Smooth muscle cell (in vitro differentiated cells): ENCODE measurements at regions not wholly inside any gene's neighbourhood (a gene's known extent, or its start where the extent isn't known, plus 50 kb on each side); places are given as distances from the start of the nearest gene placed in this dataset.

Experiments used
- DNase-seq: peaks from one replicate; lab custom pipeline; 2025; ENCODE audit not compliant: unreplicated experiment; lab: John Stamatoyannopoulos, UW
- H2AFZ ChIP-seq: fragments of 200-600 bp; sonication (generic); 2 replicates; pipeline ENCODE4 v1.6.0; 2016; ENCODE audit warnings: antibody characterized with exemption, low read depth, mild to moderate bottlenecking
- H3F3A ChIP-seq: fragments of 200-600 bp; sonication (generic); 2 replicates; pipeline ENCODE4 v1.6.0; 2017; ENCODE audit warnings: antibody characterized with exemption, low read depth
- H3K27ac ChIP-seq: fragments of 200-600 bp; sonication (generic); 2 replicates; pipeline ENCODE4 v1.5.1; 2016; ENCODE audit warnings: low read depth, mild to moderate bottlenecking
- H3K27me3 ChIP-seq: fragments of 200-600 bp; sonication (generic); 2 replicates; pipeline ENCODE4 v1.6.1; 2016; ENCODE audit warnings: low read depth, mild to moderate bottlenecking
- H3K36me3 ChIP-seq: fragments of 200-600 bp; sonication (generic); 2 replicates; pipeline ENCODE4 v1.5.1; 2016; ENCODE audit warnings: low read depth
- H3K4me1 ChIP-seq: fragments of 200-600 bp; sonication (generic); 2 replicates; pipeline ENCODE4 v1.5.1; 2016; ENCODE audit warnings: low read depth
- H3K4me2 ChIP-seq: fragments of 200-600 bp; sonication (generic); 2 replicates; pipeline ENCODE4 v1.6.0; 2016; ENCODE audit warnings: mild to moderate bottlenecking
- H3K4me3 ChIP-seq: fragments of 200-600 bp; sonication (generic); 2 replicates; pipeline ENCODE4 v1.5.1; 2016; ENCODE audit warnings: mild to moderate bottlenecking
- H3K79me2 ChIP-seq: fragments of 200-600 bp; sonication (generic); 2 replicates; pipeline ENCODE4 v1.6.0; 2016; ENCODE audit warnings: low read depth, mild to moderate bottlenecking
- H3K9ac ChIP-seq: fragments of 200-600 bp; sonication (generic); 2 replicates; pipeline ENCODE4 v1.6.0; 2016; ENCODE audit warnings: low read depth
- H3K9me3 ChIP-seq: fragments of 200-600 bp; sonication (generic); replicated peaks from 2 replicates; pipeline ENCODE4 v1.5.1; 2016; ENCODE audit warnings: low read depth
- H4K20me1 ChIP-seq: fragments of 200-600 bp; sonication (generic); 2 replicates; pipeline ENCODE4 v1.6.0; 2016; ENCODE audit warnings: low read depth
- CTCF ChIP-seq: fragments of 200-600 bp; sonication (generic); IDR thresholded peaks from 2 replicates; pipeline ENCODE4 v1.5.1; 2017; ENCODE audit warnings: borderline replicate concordance, mild to moderate bottlenecking, antibody characterized with exemption; ENCODE audit not compliant: insufficient read depth, poor library complexity, severe bottlenecking
- WGBS: methylation state at CpG from one replicate; pipeline ENCODE4 v1.1.7; 2016; ENCODE audit warnings: low lambda C conversion rate; 5-methylcytosine and 5-hydroxymethylcytosine counted together

DNA sequence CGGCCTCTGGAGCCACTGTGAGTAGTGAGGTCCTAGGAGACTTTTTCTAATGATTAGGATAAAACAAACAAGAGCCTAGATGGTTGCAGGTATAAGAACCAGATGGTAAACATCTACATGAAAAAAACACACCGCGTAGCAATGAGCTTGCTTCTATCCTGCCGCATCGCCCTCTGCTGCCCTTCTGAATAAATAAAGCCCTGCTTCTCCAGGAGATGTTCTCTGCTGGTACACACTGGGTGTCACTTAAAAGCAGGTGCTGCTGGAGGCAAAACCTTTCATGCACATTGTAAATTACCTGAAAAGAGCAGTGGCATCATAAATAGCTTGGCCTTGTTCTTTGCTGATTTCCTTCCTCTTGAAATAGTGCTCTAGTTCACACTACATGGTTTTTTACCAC is 164.4 kb upstream of the TOPAZ1 start:
- Histone ChIP-seq H3K9ac (no peak overlapping the region), H2AFZ (no peak overlapping the region), H3K27ac (no peak overlapping the region), H4K20me1 (no peaks in the 10 kb centered on the region), H3K9me3 (no peaks in the 10 kb centered on the region), H3K4me1 (peaks cover 4% of the 10 kb centered on the region), H3K79me2 (no peaks in the 10 kb centered on the region), H3K36me3 (no peaks in the 10 kb centered on the region), H3K27me3 (peaks cover 17% of the 10 kb centered on the region), H3K4me2 (no peak overlapping the region), H3F3A (no peaks in the 10 kb centered on the region), H3K4me3 (no peak overlapping the region)
- TF ChIP-seq CTCF, result peak; percentile 6
- WGBS, result 67% methylated on average over 5 of the region's 5 CpGs
- no peak for DNase-seq

- TF ChIP-seq CTCF, result no peak
- H4K20me1 ChIP-seq, result no peaks in the 10 kb centered on the region
Observed at GRCh38 chr3:44078863-44079262, 162.8 kb upstream of the TOPAZ1 start.

GRCh38 chr3:44079916-44080315 is 161.8 kb upstream of the TOPAZ1 start:
- H3K36me3 ChIP-seq, result no peaks in the 10 kb centered on the region
- H3K9ac ChIP-seq, result no peak overlapping the region
- no peak for DNase-seq
- no peak for TF ChIP-seq CTCF
- peaks cover 4% of the 10 kb centered on the region for H3K4me1 ChIP-seq
- no peak overlapping the region for H3K27ac ChIP-seq
- H4K20me1 ChIP-seq, result no peaks in the 10 kb centered on the region
- 83% methylated on average over 1 of the region's 1 CpG for WGBS
- no peaks in the 10 kb centered on the region for H3K79me2 ChIP-seq
- no peaks in the 10 kb centered on the region for H3F3A ChIP-seq
- H3K9me3 ChIP-seq, result no peaks in the 10 kb centered on the region
- H3K4me2 ChIP-seq, result no peak overlapping the region
- peaks cover 10% of the 10 kb centered on the region for H3K27me3 ChIP-seq
- H3K4me3 ChIP-seq, result no peak overlapping the region
- H2AFZ ChIP-seq, result no peak overlapping the region

More at GRCh38 chr3:44078863-44079262, 162.8 kb upstream of the TOPAZ1 start:
- no peak overlapping the region for H3K27ac ChIP-seq
- no peaks in the 10 kb centered on the region for H3K9me3 ChIP-seq
- H3K4me2 ChIP-seq, result no peak overlapping the region
- H3K36me3 ChIP-seq, result no peaks in the 10 kb centered on the region
- H3K27me3 ChIP-seq, result peaks cover 17% of the 10 kb centered on the region
- DNase-seq, result no peak
- H3K4me1 ChIP-seq, result peaks cover 4% of the 10 kb centered on the region
- 89% methylated on average over 7 of the region's 7 CpGs for WGBS
- no peak overlapping the region for H3K9ac ChIP-seq
- H3K4me3 ChIP-seq, result no peak overlapping the region
- no peaks in the 10 kb centered on the region for H3F3A ChIP-seq
- no peaks in the 10 kb centered on the region for H3K79me2 ChIP-seq
- no peak overlapping the region for H2AFZ ChIP-seq

- WGBS, result 92% methylated on average over 11 of the region's 11 CpGs
- Histone ChIP-seq H3K27me3 (peaks cover 3% of the 10 kb centered on the region), H3K27ac (no peak overlapping the region), H3F3A (no peaks in the 10 kb centered on the region), H3K9me3 (no peaks in the 10 kb centered on the region), H3K4me3 (no peak overlapping the region), H3K9ac (no peak overlapping the region), H3K4me1 (peaks cover 4% of the 10 kb centered on the region), H2AFZ (no peak overlapping the region), H3K4me2 (no peak overlapping the region), H3K36me3 (no peaks in the 10 kb centered on the region), H4K20me1 (no peaks in the 10 kb centered on the region), H3K79me2 (no peaks in the 10 kb centered on the region)
- DNase-seq, result no peak
- TF ChIP-seq CTCF, result no peak
Observed at GRCh38 chr3:44080474-44081072, 161.1 kb upstream of the TOPAZ1 start.
